Astrocyte of the spinal cord (primary cell): ENCODE measurements at regions not wholly inside any gene's neighbourhood (a gene's known extent, or its start where the extent isn't known, plus 50 kb on each side); places are given as distances from the start of the nearest gene placed in this dataset.

Experiments
- DNase-seq: peaks from one replicate; pipeline ENCODE4 v3.0.0; 2011; ENCODE audit warnings: low read depth, low spot score
- H3K4me3 ChIP-seq: 2 replicates; pipeline ENCODE4 v1.5.1; 2011; ENCODE audit warnings: low read depth, mild to moderate bottlenecking, low read length, moderate library complexity
- CTCF ChIP-seq: IDR thresholded peaks from 2 replicates; pipeline ENCODE4 v1.5.1; 2012; ENCODE audit warnings: low read depth, mild to moderate bottlenecking, low read length, inconsistent platforms
- in situ Hi-C: cut with HindIII; loops from 2 replicates; pipeline ENCODE4 v1.10.0; 2017; ENCODE audit warnings: low sequenced_read_pairs

DNA sequence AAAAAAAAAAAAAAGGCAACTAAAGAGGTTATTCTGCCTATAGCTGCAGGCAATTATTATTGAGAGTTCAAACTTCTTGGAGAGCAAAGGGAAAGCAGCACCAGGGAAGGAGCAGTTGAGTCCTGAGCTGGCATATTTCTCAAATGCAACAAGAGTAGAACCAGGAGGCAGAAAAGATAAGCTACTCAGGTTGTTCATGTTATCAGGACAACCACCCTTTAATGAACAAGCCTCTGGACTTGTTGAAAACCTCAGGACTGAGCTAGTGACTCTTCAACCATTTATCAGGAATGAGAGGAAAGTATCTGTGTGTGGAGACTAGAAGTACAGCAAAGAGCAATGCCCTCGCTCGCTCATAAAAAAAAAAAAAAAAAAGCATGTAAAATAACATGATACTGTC, 183.0 kb downstream of the KCTD12 start:
- in situ Hi-C loops, result no loop called here
- no peak overlapping the region for H3K4me3 ChIP-seq
- TF ChIP-seq CTCF, result no peak
- DNase-seq, result no peak

- no peak overlapping the region for H3K4me3 ChIP-seq
- no peak for DNase-seq
- TF ChIP-seq CTCF, result no peak
- in situ Hi-C loops, result no loop called here
Measured at GRCh38 chr13:76697288-76697687, 188.9 kb downstream of the KCTD12 start.

GRCh38 chr13:76696370-76696769, 189.8 kb downstream of the KCTD12 start:
- DNase-seq, result peak; percentile 17
- TF ChIP-seq CTCF, result no peak
- in situ Hi-C loops, result no loop called here

GRCh38 chr13:76693086-76693485, 193.1 kb downstream of the KCTD12 start:
- TF ChIP-seq CTCF, result no peak
- DNase-seq, result no peak
- H3K4me3 ChIP-seq, result no peak overlapping the region
- in situ Hi-C loops, result no loop called here

More at GRCh38 chr13:76696370-76696769, 189.8 kb downstream of the KCTD12 start:
- H3K4me3 ChIP-seq, result no peak overlapping the region

DNA sequence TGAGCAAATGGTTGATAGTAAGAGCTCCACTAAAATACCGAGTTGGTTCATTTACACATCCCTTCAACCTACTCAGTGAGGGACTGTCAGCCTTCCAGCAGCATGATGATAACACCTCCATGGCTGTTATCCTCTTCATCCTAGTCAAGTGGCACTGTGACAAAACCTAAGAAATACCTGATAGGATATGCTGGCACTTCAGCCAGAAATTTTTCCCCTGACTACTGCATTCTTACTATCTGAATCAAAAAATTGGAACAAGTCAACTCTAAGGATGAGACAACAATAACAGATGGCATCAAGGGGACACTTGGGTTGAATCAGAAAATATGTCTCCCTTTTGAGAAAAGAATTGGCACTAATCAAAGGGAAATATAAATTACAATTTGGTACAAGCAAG, 193.9 kb downstream of the KCTD12 start:
- in situ Hi-C loops, result no loop called here
- TF ChIP-seq CTCF, result no peak
- no peak for DNase-seq
- no peak overlapping the region for H3K4me3 ChIP-seq

GRCh38 chr13:76690611-76691010, 195.6 kb downstream of the KCTD12 start:
- no peak for DNase-seq
- in situ Hi-C loops, result no loop called here
- TF ChIP-seq CTCF, result no peak
- no peak overlapping the region for H3K4me3 ChIP-seq

DNA sequence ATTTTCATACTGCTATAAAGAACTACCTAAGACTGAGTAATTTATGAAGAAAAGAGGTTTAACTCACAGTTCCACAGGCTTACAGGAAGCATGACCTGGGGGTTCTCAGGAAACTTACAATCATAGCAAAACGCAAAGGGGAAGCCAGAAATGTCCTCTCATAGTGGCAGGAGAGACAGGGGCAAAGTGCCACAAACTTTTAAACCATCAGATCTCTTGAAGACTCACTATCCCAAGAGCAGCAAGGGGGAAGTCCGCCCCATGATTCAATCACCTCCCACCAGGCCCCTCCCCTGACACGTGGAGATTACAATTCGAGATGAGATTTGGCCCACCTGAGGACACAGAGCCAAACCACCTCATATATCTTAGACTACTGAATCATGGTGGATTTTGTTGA, 198.7 kb downstream of the KCTD12 start:
- H3K4me3 ChIP-seq, result no peak overlapping the region
- TF ChIP-seq CTCF, result no peak
- no peak for DNase-seq
- in situ Hi-C loops, result no loop called here
